A673 (cell line): ENCODE measurements at regions not wholly inside any gene's neighbourhood (a gene's known extent, or its start where the extent isn't known, plus 50 kb on each side); places are given as distances from the start of the nearest gene placed in this dataset.
"Not testable (repeated sequence)": the region's sequence is repeated elsewhere in the genome, so short reads cannot be mapped to it uniquely, and the experiment has no call there.

Experiments
- BruUV-seq: library from RNA; stranded (reverse); fragments of 400-500 nt; replicated peaks from 2 replicates; lab custom pipeline; 2021; lab: Mats Ljungman, UMichigan
- CTCF ChIA-PET: fragments of 300-600 bp; sonication (Branson Sonifier 250); formaldehyde crosslinking; loops from one replicate; lab custom pipeline; 2022; ENCODE audit warnings: antibody characterized with exemption; lab: Charles Lee
- POLR2A ChIA-PET: fragments of 300-600 bp; sonication (Branson Sonifier 250); formaldehyde crosslinking; loops from one replicate; lab custom pipeline; 2022; ENCODE audit warnings: antibody characterized with exemption; ENCODE audit not compliant: low non-redundant PET; lab: Charles Lee
- DNase-seq: peaks from one replicate; pipeline ENCODE4 v3.0.0-alpha.2; 2015; ENCODE audit warnings: low spot score
- H3K27ac ChIP-seq: fragments of 200-600 bp; sonication (generic); 2 replicates; pipeline ENCODE4 v1.5.1; 2016; ENCODE audit warnings: mixed run types, low read depth, mild to moderate bottlenecking, mixed read lengths, antibody characterized with exemption, low read length; ENCODE audit not compliant: poor library complexity, severe bottlenecking
- H3K27me3 ChIP-seq: fragments of 200-600 bp; sonication (generic); replicated peaks from 2 replicates; pipeline ENCODE4 v1.6.1; 2017; ENCODE audit warnings: mixed run types, low read depth, mild to moderate bottlenecking, mixed read lengths, antibody characterized with exemption, low read length; ENCODE audit not compliant: insufficient read depth, poor library complexity
- H3K36me3 ChIP-seq: fragments of 200-600 bp; sonication (generic); 2 replicates; pipeline ENCODE4 v1.6.1; 2016; ENCODE audit warnings: mixed run types, mild to moderate bottlenecking, mixed read lengths, antibody characterized with exemption, low read length; ENCODE audit not compliant: insufficient read depth, poor library complexity, severe bottlenecking
- H3K4me1 ChIP-seq: fragments of 200-600 bp; sonication (generic); 2 replicates; pipeline ENCODE4 v1.6.1; 2017; ENCODE audit warnings: mixed run types, mild to moderate bottlenecking, mixed read lengths, antibody characterized with exemption, low read length; ENCODE audit not compliant: insufficient read depth, poor library complexity, severe bottlenecking
- H3K4me3 ChIP-seq: fragments of 200-600 bp; sonication (generic); 2 replicates; pipeline ENCODE4 v1.5.1; 2016; ENCODE audit warnings: low read depth, mixed run types, mild to moderate bottlenecking, mixed read lengths, low read length; ENCODE audit not compliant: poor library complexity, severe bottlenecking
- H3K9me3 ChIP-seq: fragments of 200-600 bp; sonication (generic); 2 replicates; pipeline ENCODE4 v1.6.1; 2016; ENCODE audit warnings: mixed run types, low read depth, mild to moderate bottlenecking, mixed read lengths, antibody characterized with exemption, low read length; ENCODE audit not compliant: poor library complexity, severe bottlenecking
- CTCF ChIP-seq: fragments of 300-800, 200-600 bp; sonication (generic); conservative IDR thresholded peaks from 2 replicates; pipeline ENCODE4 v1.5.1; 2017; ENCODE audit warnings: low read depth, mild to moderate bottlenecking, antibody characterized with exemption, low read length, moderate library complexity, mixed read lengths
- EZH2 ChIP-seq: fragments of 200-600 bp; sonication (generic); IDR thresholded peaks from 2 replicates; pipeline ENCODE4 v1.6.1; 2017; ENCODE audit warnings: borderline replicate concordance, low read depth, mild to moderate bottlenecking, mixed read lengths, antibody characterized with exemption, low read length; ENCODE audit not compliant: poor library complexity, severe bottlenecking
- intact Hi-C: fragments of 100-400 bp; cut with micrococcal nuclease; formaldehyde crosslinking; loops from one replicate; pipeline ENCODE4 v1.10.0; 2022; ENCODE audit not compliant: unreplicated experiment

- H3K4me1 ChIP-seq: no peaks in the 10 kb centered on the region
- ChIA-PET CTCF (no interaction called here), POLR2A (no interaction called here)
- peaks cover 37% of the 10 kb centered on the region for H3K27me3 ChIP-seq
- intact Hi-C loops: no loop called here
- no peaks in the 10 kb centered on the region for H3K36me3 ChIP-seq
- TF ChIP-seq CTCF (no peak), EZH2 (no peak)
- DNase-seq: no peak
- H3K9me3 ChIP-seq: no peaks in the 10 kb centered on the region
- no TSS peak for BruUV-seq
- H3K4me3 ChIP-seq: no peak overlapping the region
- H3K27ac ChIP-seq: no peak overlapping the region
These were observed 189.6 kb downstream of the TXNL1 start for GRCh38 chr18:56448751-56449150.

- ChIA-PET POLR2A (no interaction called here), CTCF (no interaction called here)
- no peak for TF ChIP-seq EZH2
- Histone ChIP-seq H3K27ac (no peak overlapping the region), H3K9me3 (no peaks in the 10 kb centered on the region), H3K4me3 (no peak overlapping the region), H3K27me3 (peaks cover 28% of the 10 kb centered on the region), H3K4me1 (no peaks in the 10 kb centered on the region), H3K36me3 (no peaks in the 10 kb centered on the region)
- no peak for DNase-seq
- intact Hi-C loops: no loop called here
- no TSS peak for BruUV-seq
These were observed 193.0 kb downstream of the TXNL1 start for GRCh38 chr18:56445422-56445821.

DNA sequence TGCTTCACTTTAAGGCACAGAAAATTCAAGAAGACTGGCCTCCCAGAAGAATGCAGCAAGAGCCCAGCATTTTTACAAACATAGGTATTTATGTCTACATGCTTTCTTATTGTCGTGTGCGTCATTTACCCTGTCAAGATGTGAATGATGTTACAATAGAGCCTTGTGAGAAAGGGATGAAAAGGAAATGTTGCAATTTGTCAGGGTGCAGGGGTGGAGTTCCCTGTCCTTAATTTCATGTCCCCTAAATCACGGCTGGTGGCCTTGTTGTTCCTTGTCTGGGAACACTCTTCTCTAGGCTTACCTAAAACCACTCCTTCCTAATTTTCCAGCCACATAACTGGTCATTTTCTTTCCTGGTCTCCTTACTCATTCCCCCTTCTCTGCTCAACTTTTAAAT lies 194.2 kb downstream of the TXNL1 start:
- POLR2A ChIA-PET: no interaction called here
- CTCF ChIA-PET: no interaction called here
- TF ChIP-seq CTCF: no peak
- no peak for TF ChIP-seq EZH2
- no peak overlapping the region for H3K27ac ChIP-seq
- DNase-seq: no peak
- no TSS peak for BruUV-seq
- intact Hi-C loops: no loop called here
- no peaks in the 10 kb centered on the region for H3K4me1 ChIP-seq
- no peak overlapping the region for H3K4me3 ChIP-seq
- peaks cover 28% of the 10 kb centered on the region for H3K27me3 ChIP-seq
- no peaks in the 10 kb centered on the region for H3K9me3 ChIP-seq
- no peaks in the 10 kb centered on the region for H3K36me3 ChIP-seq

- no peak overlapping the region for H3K4me3 ChIP-seq
- no peak overlapping the region for H3K27ac ChIP-seq
- CTCF ChIA-PET: no interaction called here
- no peaks in the 10 kb centered on the region for H3K9me3 ChIP-seq
- intact Hi-C loops: no loop called here
- H3K27me3 ChIP-seq: peaks cover 28% of the 10 kb centered on the region
- no peaks in the 10 kb centered on the region for H3K36me3 ChIP-seq
- POLR2A ChIA-PET: no interaction called here
- DNase-seq: no peak
- TF ChIP-seq CTCF (no peak), EZH2 (no peak)
- no TSS peak for BruUV-seq
- no peaks in the 10 kb centered on the region for H3K4me1 ChIP-seq
These were observed 195.1 kb downstream of the TXNL1 start for GRCh38 chr18:56443166-56443907.

DNA sequence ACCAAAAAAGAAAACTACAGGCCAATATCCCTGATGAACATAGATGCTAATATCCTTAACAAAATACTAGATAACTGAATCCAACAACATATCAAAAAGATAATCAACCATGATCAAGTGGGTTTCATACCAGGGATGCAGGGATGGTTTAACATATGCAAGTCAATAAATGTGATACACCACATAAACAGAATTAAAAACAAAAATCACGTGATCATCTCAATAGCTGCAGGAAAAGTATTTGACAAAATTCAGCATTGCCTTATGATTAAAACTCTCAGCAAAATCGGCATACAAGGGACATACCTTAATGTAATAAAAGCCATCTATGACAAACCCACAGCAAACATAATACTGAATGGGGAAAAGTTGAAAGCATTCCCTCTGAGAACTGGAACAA lies 199.9 kb downstream of the TXNL1 start:
- DNase-seq, POLR2A ChIA-PET, H3K4me1 ChIP-seq, H3K27ac ChIP-seq, H3K9me3 ChIP-seq, H3K36me3 ChIP-seq, H3K4me3 ChIP-seq, intact Hi-C loops, CTCF ChIA-PET, BruUV-seq: not testable (repeated sequence)
- peaks cover 15% of the 10 kb centered on the region for H3K27me3 ChIP-seq
